ENCODE measurements at regions not wholly inside any gene's neighbourhood (a gene's known extent, or its start where the extent isn't known, plus 50 kb on each side); places are given as distances from the start of the nearest gene placed in this dataset.
"Not testable (repeated sequence)": the region's sequence is repeated elsewhere in the genome, so short reads cannot be mapped to it uniquely, and the experiment has no call there.

DNA sequence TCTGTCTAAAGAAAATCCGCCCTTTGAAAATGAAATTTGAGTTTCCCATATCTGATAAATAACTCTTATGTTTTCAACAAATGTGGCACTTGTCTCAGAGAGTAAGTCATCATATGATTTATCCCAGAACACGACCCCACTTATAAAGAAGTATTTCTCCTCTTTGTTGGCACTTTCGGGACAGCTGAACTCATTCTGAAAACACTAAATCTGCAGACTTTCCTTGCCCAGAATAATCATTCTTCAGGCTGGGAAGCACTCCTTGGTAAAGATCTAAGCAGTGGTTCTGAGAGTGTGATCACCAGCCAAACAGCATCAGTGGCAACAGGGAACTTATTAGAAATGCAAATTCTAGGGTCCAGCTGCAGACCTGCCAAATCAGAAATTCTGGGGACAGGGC, 532.2 kb upstream of the API5 start:
- no peak for ATAC-seq (ENCODE audit: low read depth)
- Histone ChIP-seq H3K27ac (ENCODE audit: poor library complexity, severe bottlenecking) (no peak overlapping the region), H3K9me3 (ENCODE audit: severe bottlenecking) (no peaks in the 10 kb centered on the region), H3K36me3 (ENCODE audit: low read depth) (no peaks in the 10 kb centered on the region), H3K4me3 (ENCODE audit: severe bottlenecking) (no peak overlapping the region), H3K27me3 (ENCODE audit: insufficient read depth, poor library complexity, severe bottlenecking) (no peaks in the 10 kb centered on the region), H3K4me1 (ENCODE audit: insufficient read depth, poor library complexity, severe bottlenecking) (no peaks in the 10 kb centered on the region)
- DNase-seq (ENCODE audit: low spot score) = no peak
- TF ChIP-seq, protein P1, sequence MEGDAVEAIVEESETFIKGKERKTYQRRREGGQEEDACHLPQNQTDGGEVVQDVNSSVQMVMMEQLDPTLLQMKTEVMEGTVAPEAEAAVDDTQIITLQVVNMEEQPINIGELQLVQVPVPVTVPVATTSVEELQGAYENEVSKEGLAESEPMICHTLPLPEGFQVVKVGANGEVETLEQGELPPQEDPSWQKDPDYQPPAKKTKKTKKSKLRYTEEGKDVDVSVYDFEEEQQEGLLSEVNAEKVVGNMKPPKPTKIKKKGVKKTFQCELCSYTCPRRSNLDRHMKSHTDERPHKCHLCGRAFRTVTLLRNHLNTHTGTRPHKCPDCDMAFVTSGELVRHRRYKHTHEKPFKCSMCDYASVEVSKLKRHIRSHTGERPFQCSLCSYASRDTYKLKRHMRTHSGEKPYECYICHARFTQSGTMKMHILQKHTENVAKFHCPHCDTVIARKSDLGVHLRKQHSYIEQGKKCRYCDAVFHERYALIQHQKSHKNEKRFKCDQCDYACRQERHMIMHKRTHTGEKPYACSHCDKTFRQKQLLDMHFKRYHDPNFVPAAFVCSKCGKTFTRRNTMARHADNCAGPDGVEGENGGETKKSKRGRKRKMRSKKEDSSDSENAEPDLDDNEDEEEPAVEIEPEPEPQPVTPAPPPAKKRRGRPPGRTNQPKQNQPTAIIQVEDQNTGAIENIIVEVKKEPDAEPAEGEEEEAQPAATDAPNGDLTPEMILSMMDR (IDR thresholded peaks at IDR 0.05; ENCODE audit: poor library complexity, severe bottlenecking) = no peak

GRCh38 chr11:42786981-42787380, 524.8 kb upstream of the API5 start:
- no peak for ATAC-seq (ENCODE audit: low read depth)
- no peaks in the 10 kb centered on the region for H3K9me3 ChIP-seq (ENCODE audit: severe bottlenecking)
- no peaks in the 10 kb centered on the region for H3K27me3 ChIP-seq (ENCODE audit: insufficient read depth, poor library complexity, severe bottlenecking)
- H3K4me1 ChIP-seq (ENCODE audit: insufficient read depth, poor library complexity, severe bottlenecking) = no peaks in the 10 kb centered on the region
- DNase-seq (ENCODE audit: low spot score) = no peak
- no peak overlapping the region for H3K27ac ChIP-seq (ENCODE audit: poor library complexity, severe bottlenecking)
- H3K36me3 ChIP-seq (ENCODE audit: low read depth) = no peaks in the 10 kb centered on the region
- TF ChIP-seq, protein P1 (IDR thresholded peaks at IDR 0.05; ENCODE audit: poor library complexity, severe bottlenecking) = no peak
- H3K4me3 ChIP-seq (ENCODE audit: severe bottlenecking) = no peak overlapping the region

DNA sequence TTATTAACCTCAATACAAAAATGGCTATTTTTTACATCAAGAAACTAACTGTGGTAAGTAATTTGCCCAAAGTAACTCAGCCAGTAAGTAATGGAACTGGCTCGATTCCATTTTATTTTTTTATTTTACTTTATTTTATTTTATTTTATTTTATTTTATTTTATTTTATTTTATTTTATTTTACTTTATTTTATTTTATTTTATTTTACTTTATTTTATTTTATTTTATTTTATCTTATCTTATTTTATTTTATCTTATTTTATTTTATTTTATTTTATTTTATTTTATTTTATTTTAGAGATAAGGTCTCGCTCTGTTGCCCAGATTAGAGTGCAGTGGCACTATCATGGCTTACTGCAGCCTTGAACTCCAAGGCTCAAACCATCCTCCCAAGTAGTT, 516.3 kb upstream of the API5 start:
- not testable (repeated sequence) for H3K27me3 ChIP-seq (ENCODE audit: insufficient read depth, poor library complexity, severe bottlenecking); H3K4me3 ChIP-seq (ENCODE audit: severe bottlenecking); DNase-seq (ENCODE audit: low spot score); H3K27ac ChIP-seq (ENCODE audit: poor library complexity, severe bottlenecking); H3K4me1 ChIP-seq (ENCODE audit: insufficient read depth, poor library complexity, severe bottlenecking); ATAC-seq (ENCODE audit: low read depth); H3K36me3 ChIP-seq (ENCODE audit: low read depth); H3K9me3 ChIP-seq (ENCODE audit: severe bottlenecking)

DNA sequence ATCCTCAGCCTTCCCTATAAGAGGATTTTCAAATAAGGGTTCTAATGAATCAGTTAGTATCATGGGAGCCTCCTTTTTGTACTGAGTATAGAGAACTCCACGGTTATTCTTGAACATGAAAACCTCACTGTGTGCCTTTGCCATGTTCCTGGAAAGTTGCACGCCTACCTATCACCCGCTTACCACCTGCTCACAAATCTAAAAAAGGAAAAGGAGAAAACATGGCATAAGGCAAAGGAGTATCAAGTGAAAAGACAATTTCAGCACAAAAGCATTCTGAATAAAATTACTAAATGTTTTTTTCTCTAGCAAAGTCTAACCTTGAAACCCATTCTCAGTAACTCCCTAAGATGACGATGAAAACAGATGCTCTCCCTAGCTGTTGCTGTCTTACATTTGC, 511.8 kb upstream of the API5 start:
- TF ChIP-seq, protein P1 (IDR thresholded peaks at IDR 0.05; ENCODE audit: poor library complexity, severe bottlenecking) = no peak
- H3K27me3 ChIP-seq (ENCODE audit: insufficient read depth, poor library complexity, severe bottlenecking) = no peaks in the 10 kb centered on the region
- H3K9me3 ChIP-seq (ENCODE audit: severe bottlenecking) = no peaks in the 10 kb centered on the region
- no peaks in the 10 kb centered on the region for H3K36me3 ChIP-seq (ENCODE audit: low read depth)
- H3K27ac ChIP-seq (ENCODE audit: poor library complexity, severe bottlenecking) = no peak overlapping the region
- no peaks in the 10 kb centered on the region for H3K4me1 ChIP-seq (ENCODE audit: insufficient read depth, poor library complexity, severe bottlenecking)
- DNase-seq (ENCODE audit: low spot score) (no peak), ATAC-seq (ENCODE audit: low read depth) (no peak)
- H3K4me3 ChIP-seq (ENCODE audit: severe bottlenecking) = no peak overlapping the region

- DNase-seq (ENCODE audit: low spot score) (no peak), ATAC-seq (ENCODE audit: low read depth) (no peak)
- H3K27me3 ChIP-seq (ENCODE audit: insufficient read depth, poor library complexity, severe bottlenecking) = no peaks in the 10 kb centered on the region
- no peak overlapping the region for H3K4me3 ChIP-seq (ENCODE audit: severe bottlenecking)
- H3K4me1 ChIP-seq (ENCODE audit: insufficient read depth, poor library complexity, severe bottlenecking) = no peaks in the 10 kb centered on the region
- H3K36me3 ChIP-seq (ENCODE audit: low read depth) = no peaks in the 10 kb centered on the region
- H3K9me3 ChIP-seq (ENCODE audit: severe bottlenecking) = no peaks in the 10 kb centered on the region
- H3K27ac ChIP-seq (ENCODE audit: poor library complexity, severe bottlenecking) = no peak overlapping the region
- TF ChIP-seq, protein P1 (IDR thresholded peaks at IDR 0.05; ENCODE audit: poor library complexity, severe bottlenecking) = no peak
Measured at GRCh38 chr11:42802201-42802899, 509.4 kb upstream of the API5 start.
